PC-9 (cell line): ENCODE measurements at regions not wholly inside any gene's neighbourhood (a gene's known extent, or its start where the extent isn't known, plus 50 kb on each side); places are given as distances from the start of the nearest gene placed in this dataset.
"Not testable (repeated sequence)": the region's sequence is repeated elsewhere in the genome, so short reads cannot be mapped to it uniquely, and the experiment has no call there.

ENCODE experiments used
- BruUV-seq: library from RNA; stranded (reverse); fragments of 400-500 nt; replicated peaks from 2 replicates; lab custom pipeline; 2021; lab: Mats Ljungman, UMichigan
- CTCF ChIA-PET: fragments of 300-600 bp; sonication (Branson Sonifier 250); formaldehyde crosslinking; loops from one replicate; lab custom pipeline; 2022; ENCODE audit warnings: antibody characterized with exemption; lab: Charles Lee
- POLR2A ChIA-PET: fragments of 300-600 bp; sonication (Branson Sonifier 250); formaldehyde crosslinking; loops from one replicate; lab custom pipeline; 2022; ENCODE audit warnings: antibody characterized with exemption; ENCODE audit not compliant: unreplicated experiment; lab: Charles Lee
- DNase-seq, 2 experiments: peaks; one replicate each; pipeline versions ENCODE4 v3.0.0 to v3.0.0-alpha.2; 2015 to 2022; ENCODE audit warnings: mixed read lengths in 1 of 2
- H2AFZ ChIP-seq: fragments of 200-600 bp; sonication (generic); 2 replicates; pipeline ENCODE4 v1.8.1; 2017; ENCODE audit warnings: antibody characterized with exemption
- H3F3A ChIP-seq: fragments of 200-600 bp; sonication (generic); 2 replicates; pipeline ENCODE4 v1.8.1; 2017; ENCODE audit warnings: antibody characterized with exemption, mild to moderate bottlenecking, low read depth; ENCODE audit not compliant: insufficient read depth
- H3K27ac ChIP-seq: fragments of 200-600 bp; sonication (generic); 2 replicates; pipeline ENCODE4 v1.6.1; 2016; ENCODE audit warnings: mixed run types
- H3K27me3 ChIP-seq: fragments of 200-600 bp; sonication (generic); 2 replicates; pipeline ENCODE4 v1.6.1; 2016; ENCODE audit warnings: low read depth, mixed run types; ENCODE audit not compliant: insufficient read depth
- H3K36me3 ChIP-seq: fragments of 200-600 bp; sonication (generic); 2 replicates; pipeline ENCODE4 v1.6.1; 2016; ENCODE audit warnings: low read depth, mixed run types
- H3K4me1 ChIP-seq: fragments of 200-600 bp; sonication (generic); replicated peaks from 2 replicates; pipeline ENCODE4 v1.6.1; 2016; ENCODE audit warnings: mixed run types; ENCODE audit not compliant: insufficient read depth
- H3K4me2 ChIP-seq: fragments of 200-600 bp; sonication (generic); 2 replicates; pipeline ENCODE4 v1.6.1; 2017; ENCODE audit warnings: mixed run types
- H3K4me3 ChIP-seq: fragments of 200-600 bp; sonication (generic); 2 replicates; pipeline ENCODE4 v1.6.1; 2016; ENCODE audit warnings: mixed run types
- H3K79me2 ChIP-seq: fragments of 200-600 bp; sonication (generic); 2 replicates; pipeline ENCODE4 v1.6.1; 2017; ENCODE audit warnings: low read depth, mixed run types
- H3K9me2 ChIP-seq: fragments of 200-600 bp; sonication (generic); 2 replicates; pipeline ENCODE4 v1.8.1; 2017; ENCODE audit warnings: mild to moderate bottlenecking; ENCODE audit not compliant: insufficient read depth
- H3K9me3 ChIP-seq: fragments of 200-600 bp; sonication (generic); 2 replicates; pipeline ENCODE4 v1.8.1; 2016; ENCODE audit warnings: low read depth; ENCODE audit not compliant: insufficient read depth
- H4K20me1 ChIP-seq: fragments of 200-600 bp; sonication (generic); 2 replicates; pipeline ENCODE4 v1.8.1; 2017; ENCODE audit not compliant: insufficient read depth
- CTCF ChIP-seq: fragments of 200-600 bp; sonication (generic); conservative IDR thresholded peaks from 2 replicates; pipeline ENCODE4 v1.6.1; 2017; ENCODE audit warnings: mixed run types, antibody characterized with exemption, mild to moderate bottlenecking, moderate library complexity
- EZH2 ChIP-seq: fragments of 200-600 bp; sonication (generic); IDR thresholded peaks from 2 replicates; pipeline ENCODE4 v1.8.0; 2017; ENCODE audit warnings: antibody characterized with exemption, low read depth
- intact Hi-C: fragments of 100-400 bp; cut with micrococcal nuclease; formaldehyde crosslinking; loops from one replicate; pipeline ENCODE4 v1.10.0; 2022; ENCODE audit not compliant: unreplicated experiment

GRCh38 chr3:81837071-81837593, 75.7 kb upstream of the GBE1 start:
- no peaks in the 10 kb centered on the region for H3K9me3 ChIP-seq
- intact Hi-C loops, result no loop called here
- no peak overlapping the region for H3K27ac ChIP-seq
- no peaks in the 10 kb centered on the region for H3K27me3 ChIP-seq
- peak overlapping the region; percentile 12; the same call in 1 of the 2 replicates for H2AFZ ChIP-seq
- no peaks in the 10 kb centered on the region for H3K9me2 ChIP-seq
- no peaks in the 10 kb centered on the region for H3K79me2 ChIP-seq
- CTCF ChIA-PET, result no interaction called here
- H4K20me1 ChIP-seq, result no peaks in the 10 kb centered on the region
- H3F3A ChIP-seq, result no peaks in the 10 kb centered on the region
- POLR2A ChIA-PET, result no interaction called here
- no peak overlapping the region for H3K4me2 ChIP-seq
- no peaks in the 10 kb centered on the region for H3K36me3 ChIP-seq
- no peaks in the 10 kb centered on the region for H3K4me1 ChIP-seq
- DNase-seq, result no peak
- no peak overlapping the region for H3K4me3 ChIP-seq
- no peak for TF ChIP-seq EZH2
- no peak for TF ChIP-seq CTCF
- BruUV-seq, result no TSS peak

GRCh38 chr3:81829937-81830336, 68.5 kb upstream of the GBE1 start:
- CTCF ChIA-PET, result no interaction called here
- no TSS peak for BruUV-seq
- H3F3A ChIP-seq, result no peaks in the 10 kb centered on the region

DNA sequence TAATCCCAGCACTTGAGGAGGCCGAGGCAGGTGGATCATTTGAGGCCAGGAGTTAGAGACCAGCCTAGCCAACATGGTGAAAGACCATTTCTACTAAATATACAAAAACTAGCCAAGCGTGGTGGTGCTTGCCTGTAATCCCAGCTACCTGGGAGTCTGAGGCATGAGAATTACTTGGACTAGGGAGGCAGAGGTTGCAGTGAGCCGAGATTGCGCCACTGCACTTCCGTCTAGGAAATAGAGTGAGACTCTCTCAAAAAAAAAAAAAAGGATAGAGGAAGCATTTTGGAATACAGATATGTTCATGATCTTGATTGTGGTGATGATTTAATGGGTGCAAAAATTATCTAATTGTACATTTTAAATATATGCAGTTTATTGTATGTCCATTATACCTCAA, 67.8 kb upstream of the GBE1 start:
- POLR2A ChIA-PET, intact Hi-C loops, DNase-seq, H3K4me3 ChIP-seq, CTCF ChIA-PET, H4K20me1 ChIP-seq, H3K27me3 ChIP-seq, H3K9me3 ChIP-seq, H3K4me1 ChIP-seq, H3K79me2 ChIP-seq, H3K9me2 ChIP-seq, H3K36me3 ChIP-seq, H2AFZ ChIP-seq, H3F3A ChIP-seq, BruUV-seq, H3K27ac ChIP-seq, H3K4me2 ChIP-seq: not testable (repeated sequence)

More at GRCh38 chr3:81829937-81830336, 68.5 kb upstream of the GBE1 start:
- Histone ChIP-seq H3K9me2 (no peaks in the 10 kb centered on the region), H3K27ac (no peak overlapping the region), H3K4me2 (no peak overlapping the region), H3K4me3 (no peak overlapping the region), H4K20me1 (no peaks in the 10 kb centered on the region), H3K79me2 (no peaks in the 10 kb centered on the region), H3K27me3 (no peaks in the 10 kb centered on the region), H3K36me3 (no peaks in the 10 kb centered on the region), H3K9me3 (no peaks in the 10 kb centered on the region), H3K4me1 (no peaks in the 10 kb centered on the region), H2AFZ (no peak overlapping the region)
- POLR2A ChIA-PET, result no interaction called here
- TF ChIP-seq EZH2 (no peak), CTCF (no peak)
- no peak for DNase-seq
- intact Hi-C loops, result no loop called here

DNA sequence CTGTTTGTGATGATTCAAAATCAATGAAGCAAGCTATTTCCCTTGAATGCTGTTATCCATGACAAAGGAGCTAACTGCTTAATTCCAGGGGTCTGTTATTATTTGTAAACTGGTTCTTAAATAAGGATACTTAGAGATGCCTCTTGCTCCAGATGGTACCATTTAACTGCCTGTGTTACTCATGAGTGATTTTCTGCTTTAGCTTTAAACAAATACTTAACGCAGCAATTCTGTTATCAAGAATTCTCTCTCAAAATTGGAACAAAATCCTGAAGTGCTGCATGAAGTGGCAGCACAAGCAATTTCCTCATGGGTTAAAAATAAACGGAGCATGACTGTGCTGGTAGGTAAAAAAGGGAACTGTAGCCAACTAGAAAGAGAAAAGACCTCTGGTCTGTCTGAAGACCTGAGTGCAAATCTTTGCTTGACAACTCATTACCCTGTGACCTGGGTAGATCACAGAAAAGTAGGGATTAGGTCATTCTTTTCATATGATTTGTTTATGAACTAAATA, 62.5 kb upstream of the GBE1 start:
- Histone ChIP-seq H3K4me3 (no peak overlapping the region), H3K27me3 (no peaks in the 10 kb centered on the region), H3K27ac (no peak overlapping the region), H3K9me2 (no peaks in the 10 kb centered on the region), H3K9me3 (no peaks in the 10 kb centered on the region), H3K4me1 (no peaks in the 10 kb centered on the region), H3K4me2 (no peak overlapping the region), H3F3A (no peaks in the 10 kb centered on the region), H2AFZ (no peak overlapping the region), H3K36me3 (no peaks in the 10 kb centered on the region), H3K79me2 (no peaks in the 10 kb centered on the region), H4K20me1 (no peaks in the 10 kb centered on the region)
- POLR2A ChIA-PET, result no interaction called here
- DNase-seq, result no peak
- CTCF ChIA-PET, result no interaction called here
- intact Hi-C loops, result no loop called here
- no peak for TF ChIP-seq EZH2
- TF ChIP-seq CTCF, result no peak
- BruUV-seq, result no TSS peak
